OCI-LY7 (cell line): ENCODE measurements at regions not wholly inside any gene's neighbourhood (a gene's known extent, or its start where the extent isn't known, plus 50 kb on each side); places are given as distances from the start of the nearest gene placed in this dataset.

Source experiments
- EZH2phosphoT487 ChIP-seq: fragments of 200-600 bp; sonication (generic); IDR thresholded peaks from 2 replicates; pipeline ENCODE4 v1.6.1; 2018; ENCODE audit warnings: low read depth, borderline replicate concordance, mild to moderate bottlenecking, mixed run types, antibody characterized with exemption, low read length, moderate library complexity, mixed read lengths
- TF ChIP-seq, protein P1 (sequence below): fragments of 200-600 bp; sonication (generic); conservative IDR thresholded peaks from 2 replicates; pipeline ENCODE4 v1.5.1; 2014; ENCODE audit warnings: mild to moderate bottlenecking, antibody characterized with exemption, low read length, moderate library complexity, mixed read lengths

- TF ChIP-seq, protein P1, sequence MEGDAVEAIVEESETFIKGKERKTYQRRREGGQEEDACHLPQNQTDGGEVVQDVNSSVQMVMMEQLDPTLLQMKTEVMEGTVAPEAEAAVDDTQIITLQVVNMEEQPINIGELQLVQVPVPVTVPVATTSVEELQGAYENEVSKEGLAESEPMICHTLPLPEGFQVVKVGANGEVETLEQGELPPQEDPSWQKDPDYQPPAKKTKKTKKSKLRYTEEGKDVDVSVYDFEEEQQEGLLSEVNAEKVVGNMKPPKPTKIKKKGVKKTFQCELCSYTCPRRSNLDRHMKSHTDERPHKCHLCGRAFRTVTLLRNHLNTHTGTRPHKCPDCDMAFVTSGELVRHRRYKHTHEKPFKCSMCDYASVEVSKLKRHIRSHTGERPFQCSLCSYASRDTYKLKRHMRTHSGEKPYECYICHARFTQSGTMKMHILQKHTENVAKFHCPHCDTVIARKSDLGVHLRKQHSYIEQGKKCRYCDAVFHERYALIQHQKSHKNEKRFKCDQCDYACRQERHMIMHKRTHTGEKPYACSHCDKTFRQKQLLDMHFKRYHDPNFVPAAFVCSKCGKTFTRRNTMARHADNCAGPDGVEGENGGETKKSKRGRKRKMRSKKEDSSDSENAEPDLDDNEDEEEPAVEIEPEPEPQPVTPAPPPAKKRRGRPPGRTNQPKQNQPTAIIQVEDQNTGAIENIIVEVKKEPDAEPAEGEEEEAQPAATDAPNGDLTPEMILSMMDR: no peak
- no peak for TF ChIP-seq EZH2phosphoT487
Measured at GRCh38 chr2:160660741-160661140, 167.1 kb upstream of the RBMS1 start.
